ENCODE measurements at regions not wholly inside any gene's neighbourhood (a gene's known extent, or its start where the extent isn't known, plus 50 kb on each side); places are given as distances from the start of the nearest gene placed in this dataset.

GRCh38 chr2:176769499-176770370 lies 442.9 kb upstream of the HNRNPA3 start:
- TF ChIP-seq, protein P1, sequence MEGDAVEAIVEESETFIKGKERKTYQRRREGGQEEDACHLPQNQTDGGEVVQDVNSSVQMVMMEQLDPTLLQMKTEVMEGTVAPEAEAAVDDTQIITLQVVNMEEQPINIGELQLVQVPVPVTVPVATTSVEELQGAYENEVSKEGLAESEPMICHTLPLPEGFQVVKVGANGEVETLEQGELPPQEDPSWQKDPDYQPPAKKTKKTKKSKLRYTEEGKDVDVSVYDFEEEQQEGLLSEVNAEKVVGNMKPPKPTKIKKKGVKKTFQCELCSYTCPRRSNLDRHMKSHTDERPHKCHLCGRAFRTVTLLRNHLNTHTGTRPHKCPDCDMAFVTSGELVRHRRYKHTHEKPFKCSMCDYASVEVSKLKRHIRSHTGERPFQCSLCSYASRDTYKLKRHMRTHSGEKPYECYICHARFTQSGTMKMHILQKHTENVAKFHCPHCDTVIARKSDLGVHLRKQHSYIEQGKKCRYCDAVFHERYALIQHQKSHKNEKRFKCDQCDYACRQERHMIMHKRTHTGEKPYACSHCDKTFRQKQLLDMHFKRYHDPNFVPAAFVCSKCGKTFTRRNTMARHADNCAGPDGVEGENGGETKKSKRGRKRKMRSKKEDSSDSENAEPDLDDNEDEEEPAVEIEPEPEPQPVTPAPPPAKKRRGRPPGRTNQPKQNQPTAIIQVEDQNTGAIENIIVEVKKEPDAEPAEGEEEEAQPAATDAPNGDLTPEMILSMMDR (IDR thresholded peaks at IDR 0.05; ENCODE audit: poor library complexity, severe bottlenecking): no peak
- no peaks in the 10 kb centered on the region for H3K9me3 ChIP-seq (ENCODE audit: severe bottlenecking)
- H3K4me1 ChIP-seq (ENCODE audit: insufficient read depth, poor library complexity, severe bottlenecking): no peaks in the 10 kb centered on the region
- H3K4me3 ChIP-seq (ENCODE audit: severe bottlenecking): no peak overlapping the region
- H3K36me3 ChIP-seq (ENCODE audit: low read depth): no peaks in the 10 kb centered on the region
- DNase-seq (ENCODE audit: low spot score) (no peak), ATAC-seq (ENCODE audit: low read depth) (no peak)
- H3K27ac ChIP-seq (ENCODE audit: poor library complexity, severe bottlenecking): no peak overlapping the region
- no peaks in the 10 kb centered on the region for H3K27me3 ChIP-seq (ENCODE audit: insufficient read depth, poor library complexity, severe bottlenecking)

- DNase-seq (ENCODE audit: low spot score) (no peak), ATAC-seq (ENCODE audit: low read depth) (no peak)
- Histone ChIP-seq H3K4me1 (ENCODE audit: insufficient read depth, poor library complexity, severe bottlenecking) (no peaks in the 10 kb centered on the region), H3K4me3 (ENCODE audit: severe bottlenecking) (no peak overlapping the region), H3K27me3 (ENCODE audit: insufficient read depth, poor library complexity, severe bottlenecking) (no peaks in the 10 kb centered on the region), H3K9me3 (ENCODE audit: severe bottlenecking) (no peaks in the 10 kb centered on the region), H3K36me3 (ENCODE audit: low read depth) (no peaks in the 10 kb centered on the region), H3K27ac (ENCODE audit: poor library complexity, severe bottlenecking) (no peak overlapping the region)
- TF ChIP-seq, protein P1 (IDR thresholded peaks at IDR 0.05; ENCODE audit: poor library complexity, severe bottlenecking): no peak
These were observed 439.8 kb upstream of the HNRNPA3 start for GRCh38 chr2:176772816-176773215.

GRCh38 chr2:176774766-176775451 lies 437.7 kb upstream of the HNRNPA3 start:
- Histone ChIP-seq H3K9me3 (ENCODE audit: severe bottlenecking) (no peaks in the 10 kb centered on the region), H3K4me3 (ENCODE audit: severe bottlenecking) (no peak overlapping the region), H3K27ac (ENCODE audit: poor library complexity, severe bottlenecking) (no peak overlapping the region), H3K36me3 (ENCODE audit: low read depth) (no peaks in the 10 kb centered on the region), H3K4me1 (ENCODE audit: insufficient read depth, poor library complexity, severe bottlenecking) (no peaks in the 10 kb centered on the region), H3K27me3 (ENCODE audit: insufficient read depth, poor library complexity, severe bottlenecking) (no peaks in the 10 kb centered on the region)
- ATAC-seq (ENCODE audit: low read depth) (no peak), DNase-seq (ENCODE audit: low spot score) (no peak)
- TF ChIP-seq, protein P1 (IDR thresholded peaks at IDR 0.05; ENCODE audit: poor library complexity, severe bottlenecking): no peak

DNA sequence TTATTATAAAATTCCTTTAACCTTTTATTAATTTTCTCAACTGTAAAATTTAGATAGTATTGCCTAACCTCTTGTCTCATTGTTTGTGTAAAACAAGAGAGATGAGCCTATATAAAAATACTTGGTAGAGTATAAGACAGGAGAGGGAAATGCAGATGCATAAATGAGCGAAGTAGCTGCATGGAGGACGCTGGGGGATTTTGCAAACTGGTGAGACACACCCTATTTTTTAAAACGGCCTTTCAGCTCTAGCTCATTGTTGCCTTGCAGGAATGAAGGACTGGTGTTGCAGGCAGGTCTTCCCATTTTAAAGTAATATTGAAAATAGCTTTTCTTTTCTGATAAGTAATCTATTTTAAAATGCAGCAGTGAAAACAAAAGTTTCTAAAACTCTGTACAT lies 435.3 kb upstream of the HNRNPA3 start:
- no peak for ATAC-seq (ENCODE audit: low read depth)
- Histone ChIP-seq H3K9me3 (ENCODE audit: severe bottlenecking) (no peaks in the 10 kb centered on the region), H3K27ac (ENCODE audit: poor library complexity, severe bottlenecking) (no peak overlapping the region), H3K4me1 (ENCODE audit: insufficient read depth, poor library complexity, severe bottlenecking) (no peaks in the 10 kb centered on the region), H3K27me3 (ENCODE audit: insufficient read depth, poor library complexity, severe bottlenecking) (no peaks in the 10 kb centered on the region), H3K4me3 (ENCODE audit: severe bottlenecking) (no peak overlapping the region), H3K36me3 (ENCODE audit: low read depth) (no peaks in the 10 kb centered on the region)
- TF ChIP-seq, protein P1 (IDR thresholded peaks at IDR 0.05; ENCODE audit: poor library complexity, severe bottlenecking): no peak
- DNase-seq (ENCODE audit: low spot score): no peak

Data from RWPE2 (cell line).